Kidney (tissue), 13 donors: ENCODE measurements at regions not wholly inside any gene's neighbourhood (a gene's known extent, or its start where the extent isn't known, plus 50 kb on each side); places are given as distances from the start of the nearest gene placed in this dataset.

ENCODE experiments used
- DNase-seq, 5 donors: peaks; one replicate each; pipeline ENCODE4 v3.0.0-alpha.2; 2013 to 2020
- FAIRE-seq: peaks from 2 replicates; lab custom pipeline; 2012; peaks lifted over from hg19 to GRCh38; lab: Jason Lieb, UNC
- H3K27ac ChIP-seq, 2 donors: one replicate each; pipeline ENCODE4 v1.7.0; 2013; ENCODE audit warnings: low read depth in 2 of 2, low read length in 2 of 2, inconsistent platforms in 1 of 2
- H3K27me3 ChIP-seq: one replicate; pipeline ENCODE4 v1.7.1; 2013; ENCODE audit warnings: low read length, inconsistent platforms; ENCODE audit not compliant: control insufficient read depth, insufficient read depth
- H3K36me3 ChIP-seq, 3 donors: one replicate each; pipeline versions ENCODE4 v1.7.0 to v1.7.1; 2013; ENCODE audit warnings: low read length in 3 of 3, control low read depth in 1 of 3, inconsistent platforms in 1 of 3; ENCODE audit not compliant: insufficient read depth in 3 of 3, control insufficient read depth in 2 of 3
- H3K4me1 ChIP-seq, 3 donors: one replicate each; pipeline versions ENCODE4 v1.7.0 to v1.7.1; 2013; ENCODE audit warnings: low read length in 3 of 3, inconsistent platforms in 1 of 3, low read depth in 1 of 3; ENCODE audit not compliant: control insufficient read depth in 2 of 3, insufficient read depth in 2 of 3
- H3K4me3 ChIP-seq, 3 donors: one replicate each; pipeline versions ENCODE4 v1.7.0 to v1.8.1; 2013; ENCODE audit warnings: low read length in 3 of 3, control low read depth in 1 of 3, inconsistent platforms in 1 of 3
- H3K9ac ChIP-seq, 3 donors: one replicate each; pipeline versions ENCODE4 v1.7.0 to v1.7.1; 2013; ENCODE audit warnings: low read length in 3 of 3, control low read depth in 1 of 3, inconsistent platforms in 1 of 3
- H3K9me3 ChIP-seq, 3 donors: one replicate each; pipeline versions ENCODE4 v1.7.0 to v1.7.1; 2013; ENCODE audit warnings: low read length in 3 of 3, control low read depth in 1 of 3, inconsistent platforms in 1 of 3; ENCODE audit not compliant: control insufficient read depth in 2 of 3, insufficient read depth in 1 of 3
- CTCF ChIP-seq: IDR thresholded peaks from 3 replicates; pipeline ENCODE4 v1.5.1; 2012; ENCODE audit warnings: mild to moderate bottlenecking, moderate library complexity, borderline replicate concordance; ENCODE audit not compliant: insufficient read depth; ENCODE audit errors: extremely low read depth
- intact Hi-C: fragments of 100-400 bp; cut with DNase I; formaldehyde crosslinking; loops from one replicate; pipeline ENCODE4 v1.11.1; 2022
- donor health status: control.
- donor health status: control.
- donor health status: control.
- donor health status: control.
- donor health status: control.
- donor health status: DM: yes; HTN: yes; CAD: no.
- donor health status: Normal renal cell carcinoma (clear cell type).

DNA sequence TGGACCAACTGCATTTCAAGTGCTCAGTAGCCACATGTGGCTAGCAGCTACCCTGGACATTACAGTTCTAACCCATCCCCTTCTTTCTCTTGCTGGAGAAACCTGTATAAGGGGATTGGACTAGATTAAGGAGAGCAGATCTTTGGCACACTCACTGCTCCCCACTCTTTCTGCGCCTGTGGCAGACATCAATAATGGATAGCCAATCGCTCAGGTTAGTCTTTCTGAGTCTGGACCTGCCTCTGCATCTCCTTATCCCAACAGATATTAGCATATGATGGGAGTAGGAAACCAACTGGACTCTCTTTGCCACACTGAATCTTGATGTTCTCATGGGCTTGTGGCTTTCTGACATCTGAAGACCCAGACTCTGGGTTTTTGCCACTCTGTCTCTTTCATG, 81.7 kb downstream of the IRX5 start:
- Histone ChIP-seq H3K4me3 (no peak overlapping the region), H3K27me3 (no peaks in the 10 kb centered on the region), H3K9me3 (no peaks in the 10 kb centered on the region), H3K27ac (no peak overlapping the region), H3K4me1 (no peaks in the 10 kb centered on the region), H3K9ac (no peak overlapping the region), H3K36me3 (no peaks in the 10 kb centered on the region)
- DNase-seq = no peak
- FAIRE-seq = no peak
- intact Hi-C loops = no loop called here
- TF ChIP-seq CTCF = no peak

GRCh38 chr16:55012793-55013192, 82.1 kb downstream of the IRX5 start:
- no peak for DNase-seq
- intact Hi-C loops = no loop called here
- Histone ChIP-seq H3K4me1 (no peaks in the 10 kb centered on the region), H3K27ac (no peak overlapping the region), H3K9ac (no peak overlapping the region), H3K36me3 (no peaks in the 10 kb centered on the region), H3K4me3 (no peak overlapping the region), H3K27me3 (no peaks in the 10 kb centered on the region), H3K9me3 (no peaks in the 10 kb centered on the region)
- FAIRE-seq = no peak
- TF ChIP-seq CTCF = no peak

DNA sequence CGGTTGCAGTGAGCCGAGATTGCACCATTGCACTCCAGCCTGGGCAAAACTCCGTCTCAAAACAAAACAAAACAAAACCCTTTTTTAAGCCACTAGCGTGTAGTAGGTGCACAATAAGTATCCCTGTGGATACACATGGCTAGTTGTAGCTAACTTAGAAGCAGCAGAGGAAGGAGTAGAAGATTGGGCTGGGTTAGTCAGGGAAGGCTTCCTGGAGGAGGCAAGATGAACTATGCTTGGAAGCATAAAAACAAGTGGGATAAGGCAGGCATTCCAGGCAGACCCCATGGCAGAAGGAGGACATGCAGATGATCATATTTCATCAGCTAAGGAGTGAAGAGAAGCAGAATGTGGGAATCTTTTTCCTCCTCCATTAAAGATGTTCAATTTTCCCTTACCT, 83.4 kb downstream of the IRX5 start:
- no peak for TF ChIP-seq CTCF
- H3K27ac ChIP-seq = no peak overlapping the region
- H3K9me3 ChIP-seq = no peaks in the 10 kb centered on the region
- no peak overlapping the region for H3K9ac ChIP-seq
- H3K27me3 ChIP-seq = no peaks in the 10 kb centered on the region
- no peaks in the 10 kb centered on the region for H3K36me3 ChIP-seq
- FAIRE-seq (no peak), DNase-seq (no peak)
- no peaks in the 10 kb centered on the region for H3K4me1 ChIP-seq
- intact Hi-C loops = no loop called here
- H3K4me3 ChIP-seq = no peak overlapping the region
